GM19372 (cell line): ENCODE measurements at regions not wholly inside any gene's neighbourhood (a gene's known extent, or its start where the extent isn't known, plus 50 kb on each side); places are given as distances from the start of the nearest gene placed in this dataset.

Experiments
- ATAC-seq: cut with Tn5 transposase; IDR thresholded peaks from one replicate; pipeline ENCODE4 v1.9.1; 2021; ENCODE audit warnings: mild to moderate bottlenecking, low read depth, moderate library complexity; ENCODE audit not compliant: unreplicated experiment

DNA sequence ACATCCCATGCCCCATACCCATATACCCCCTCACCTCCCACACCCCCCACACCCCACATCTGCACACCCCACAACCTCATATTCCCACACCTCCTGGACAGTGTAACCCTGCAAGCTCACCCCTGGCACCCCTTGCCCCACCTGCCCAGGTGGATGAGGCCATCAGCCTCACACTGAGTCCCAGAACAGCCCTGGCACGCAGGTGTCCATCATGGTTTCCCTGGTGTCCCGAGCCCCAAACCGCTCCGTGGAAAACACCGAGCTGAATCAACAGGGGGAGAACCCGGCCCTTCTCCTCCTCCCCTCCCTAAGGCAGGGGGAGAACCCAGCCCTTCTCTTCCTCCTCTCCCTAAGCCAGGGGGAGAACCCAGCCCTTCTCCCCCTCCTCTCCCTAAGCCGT lies 415.6 kb upstream of the SALL3 start:
- ATAC-seq = no peak

DNA sequence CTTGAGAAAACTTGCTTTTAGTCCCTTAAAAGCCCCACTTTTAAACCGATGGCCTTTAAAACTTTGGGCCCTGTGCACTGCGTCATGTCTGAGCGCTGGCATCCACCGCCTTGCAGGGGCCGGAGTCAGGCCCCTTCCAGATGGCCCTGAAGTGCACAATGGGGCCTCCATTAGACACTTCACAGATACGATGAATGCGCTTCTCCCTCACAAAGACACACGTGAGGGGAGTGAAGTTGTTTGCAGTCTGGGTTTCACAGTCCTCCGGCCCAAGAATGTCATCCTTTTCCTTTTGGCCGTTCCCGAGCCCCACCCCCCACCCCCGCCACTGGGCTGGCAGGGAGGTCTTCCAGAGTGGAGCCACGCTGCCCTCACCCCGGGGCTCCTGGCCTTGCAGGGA lies 415.1 kb upstream of the SALL3 start:
- no peak for ATAC-seq

- no peak for ATAC-seq
These were observed 414.4 kb upstream of the SALL3 start for GRCh38 chr18:78565240-78565639.

DNA sequence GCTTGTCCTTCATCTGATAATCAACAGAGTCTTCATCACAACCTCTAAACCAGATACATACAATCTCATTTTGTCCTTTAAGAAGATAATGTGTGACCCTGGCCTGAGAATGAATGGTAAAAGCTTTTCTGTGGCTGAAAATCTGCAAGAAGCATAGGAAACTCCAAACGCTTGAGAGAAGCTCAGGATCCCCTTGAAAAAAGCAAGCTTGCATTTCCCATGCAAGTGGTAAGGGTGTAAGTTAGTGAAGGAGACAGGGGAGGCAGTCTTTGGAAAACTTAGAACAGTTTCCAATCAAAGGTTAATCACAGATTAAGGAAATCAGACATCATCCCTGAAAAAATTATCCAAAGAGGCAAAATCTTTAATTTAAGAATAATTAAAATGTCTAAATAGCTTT lies 413.6 kb upstream of the SALL3 start:
- no peak for ATAC-seq

DNA sequence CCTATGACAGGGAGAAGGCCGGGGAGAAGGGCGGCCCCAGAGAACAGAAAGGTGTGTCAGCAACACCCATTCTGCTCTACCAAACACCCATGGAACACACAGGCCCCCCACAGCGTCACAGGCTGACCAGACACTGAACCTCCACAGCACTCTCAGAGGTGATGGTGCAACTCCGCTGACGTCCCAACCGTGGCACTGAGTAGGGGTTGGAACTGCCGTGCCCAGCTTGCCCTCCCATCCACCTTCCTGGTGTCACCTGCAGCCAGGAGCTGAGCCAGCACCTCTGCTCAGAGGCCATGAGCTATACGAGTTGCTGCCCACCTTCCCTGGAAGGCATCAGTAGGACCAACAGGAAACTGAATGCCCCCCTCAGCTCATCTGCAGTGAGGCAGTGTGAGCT lies 412.9 kb upstream of the SALL3 start:
- no peak for ATAC-seq

- ATAC-seq = no peak
These were observed 408.4 kb upstream of the SALL3 start for GRCh38 chr18:78571063-78571785.

- ATAC-seq = no peak
These were observed 407.7 kb upstream of the SALL3 start for GRCh38 chr18:78571831-78572347.

- ATAC-seq = no peak
These were observed 405.8 kb upstream of the SALL3 start for GRCh38 chr18:78573773-78574172.

DNA sequence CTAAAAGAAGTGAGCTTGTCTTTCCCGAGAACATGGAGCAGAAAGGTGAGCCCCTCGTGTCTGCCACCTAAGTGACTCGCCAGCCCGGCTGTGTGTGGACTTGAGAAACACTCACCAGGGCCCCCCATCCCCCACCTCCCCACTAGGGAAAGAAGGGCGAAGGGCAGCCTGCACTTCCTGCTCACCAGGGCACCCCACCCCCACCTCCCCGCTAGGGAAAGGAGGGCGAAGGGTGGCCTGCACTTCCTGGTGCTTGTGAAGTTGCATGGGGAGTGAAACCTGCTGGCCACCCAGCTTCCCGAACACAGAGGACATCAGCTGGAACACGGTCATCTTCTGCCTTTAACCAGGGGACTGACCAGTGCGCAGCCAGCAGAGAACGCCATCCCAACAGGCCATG lies 402.7 kb upstream of the SALL3 start:
- no peak for ATAC-seq

GRCh38 chr18:78579449-78579848 lies 400.2 kb upstream of the SALL3 start:
- no peak for ATAC-seq

- ATAC-seq = no peak
These were observed 399.6 kb upstream of the SALL3 start for GRCh38 chr18:78579854-78580577.

DNA sequence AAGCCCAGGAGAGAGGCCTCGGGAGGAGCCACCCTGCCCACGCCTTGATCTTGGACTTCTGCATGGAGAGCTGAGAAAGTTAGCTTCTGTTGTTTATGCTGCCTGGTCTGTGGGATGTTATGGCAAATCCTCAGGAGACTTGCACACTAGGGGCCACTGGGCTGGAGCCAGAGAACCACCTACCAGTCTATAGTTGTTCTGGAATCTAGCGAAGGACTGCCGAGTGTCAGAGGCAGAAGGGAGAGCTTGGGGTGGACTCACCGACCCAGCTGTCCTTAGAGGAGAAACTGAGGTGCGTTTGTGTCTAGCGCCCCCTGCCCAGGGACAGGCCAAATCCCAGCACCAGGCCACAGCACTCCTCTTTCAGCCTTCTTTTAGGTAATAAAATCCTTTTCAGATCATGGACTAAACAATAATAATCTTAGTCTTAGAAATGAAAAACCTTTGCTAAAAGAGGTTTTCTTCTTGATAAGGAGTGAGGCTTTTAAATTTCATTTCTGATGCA lies 398.7 kb upstream of the SALL3 start:
- no peak for ATAC-seq

DNA sequence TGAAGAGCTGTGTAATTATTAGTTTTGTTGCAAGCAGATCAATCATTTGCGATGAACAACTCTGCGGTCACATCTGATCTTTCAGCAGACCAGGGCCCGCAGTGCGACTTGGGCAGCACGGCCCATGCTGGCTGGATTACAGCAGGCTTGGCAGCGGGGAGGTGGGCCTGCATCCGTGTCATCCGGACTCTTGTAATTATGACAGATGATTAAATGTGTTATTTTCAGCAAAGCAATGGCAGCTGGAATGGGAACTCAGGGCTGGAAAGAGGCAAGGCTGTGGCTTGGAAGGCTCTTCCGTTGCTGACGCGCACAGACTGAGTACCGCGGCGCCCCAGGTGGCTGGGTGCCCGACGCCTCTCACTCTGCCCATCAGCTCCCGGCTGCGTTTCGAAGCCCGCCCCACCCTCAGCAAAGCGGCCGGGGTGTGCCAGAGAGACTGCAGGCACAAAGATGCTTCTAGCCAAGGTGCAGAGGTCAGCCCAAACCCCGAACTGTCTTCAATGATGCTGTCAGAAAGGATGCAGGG lies 397.4 kb upstream of the SALL3 start:
- ATAC-seq = no peak

DNA sequence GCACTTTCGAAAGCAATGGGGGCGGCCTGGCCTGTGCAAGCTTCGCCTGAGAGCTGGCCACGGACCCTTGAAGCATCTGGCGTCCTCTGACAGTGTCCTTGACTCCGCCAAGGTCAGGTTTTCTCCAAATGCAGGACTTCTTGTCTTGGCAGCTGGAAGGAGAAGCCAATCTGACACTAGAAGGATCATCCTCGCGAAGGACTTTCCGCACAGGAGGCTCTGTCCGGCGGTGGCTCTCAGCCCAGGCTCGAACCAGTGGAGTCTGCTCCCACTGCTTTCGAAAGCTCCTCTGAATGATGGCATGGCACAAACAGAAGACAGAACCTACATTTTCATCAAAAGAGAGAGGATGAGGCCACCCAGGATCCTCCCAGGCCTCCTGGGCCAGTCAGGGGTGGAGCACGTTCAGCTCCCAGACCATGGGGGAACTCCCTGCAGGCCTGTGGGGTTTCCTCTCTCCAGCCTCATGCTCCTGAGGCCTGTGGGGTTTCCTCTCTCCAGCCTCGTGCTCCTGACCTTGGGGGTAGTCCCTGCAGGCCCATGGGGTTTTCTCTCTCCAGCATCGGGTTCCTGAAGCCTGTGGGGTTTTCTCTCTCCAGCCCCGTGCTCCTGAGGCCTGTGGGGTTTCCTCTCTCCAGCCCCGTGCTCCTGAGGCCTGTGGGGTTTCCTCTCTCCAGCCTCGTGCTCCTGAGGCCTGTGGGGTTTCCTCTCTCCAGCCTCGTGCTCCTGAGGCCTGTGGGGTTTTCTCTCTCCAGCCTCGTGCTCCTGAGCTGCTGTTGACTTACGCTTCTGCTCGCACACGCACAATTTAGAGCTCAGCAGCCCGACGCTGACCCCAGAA lies 396.5 kb upstream of the SALL3 start:
- ATAC-seq = no peak

GRCh38 chr18:78583739-78584458 lies 395.7 kb upstream of the SALL3 start:
- no peak for ATAC-seq

DNA sequence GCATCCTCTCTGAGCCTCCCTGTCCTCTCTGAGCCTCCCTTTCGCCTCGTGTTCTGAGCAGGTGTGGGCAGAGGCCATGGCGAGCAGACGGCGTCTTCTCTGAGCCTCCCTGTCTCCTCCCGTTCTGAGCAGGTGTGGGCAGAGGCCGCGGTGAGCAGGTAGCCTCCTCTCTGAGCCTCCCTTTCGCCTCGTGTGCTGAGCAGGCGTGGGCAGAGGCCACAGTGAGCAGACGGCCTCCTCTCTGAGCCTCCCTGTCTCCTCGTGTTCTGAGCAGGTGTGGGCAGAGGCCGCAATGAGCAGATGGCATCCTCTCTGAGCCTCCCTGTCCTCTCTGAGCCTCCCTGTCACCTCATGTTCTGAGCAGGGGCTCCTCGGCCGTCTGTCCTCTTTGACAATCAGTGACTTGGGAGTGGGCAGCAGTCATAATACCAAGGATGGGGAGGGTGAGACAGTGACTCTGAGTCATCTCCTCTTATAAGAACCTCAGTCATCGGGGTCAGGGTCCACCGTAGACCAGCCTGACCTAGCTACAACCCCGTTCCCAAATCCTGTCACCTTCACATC lies 395.1 kb upstream of the SALL3 start:
- ATAC-seq = no peak

DNA sequence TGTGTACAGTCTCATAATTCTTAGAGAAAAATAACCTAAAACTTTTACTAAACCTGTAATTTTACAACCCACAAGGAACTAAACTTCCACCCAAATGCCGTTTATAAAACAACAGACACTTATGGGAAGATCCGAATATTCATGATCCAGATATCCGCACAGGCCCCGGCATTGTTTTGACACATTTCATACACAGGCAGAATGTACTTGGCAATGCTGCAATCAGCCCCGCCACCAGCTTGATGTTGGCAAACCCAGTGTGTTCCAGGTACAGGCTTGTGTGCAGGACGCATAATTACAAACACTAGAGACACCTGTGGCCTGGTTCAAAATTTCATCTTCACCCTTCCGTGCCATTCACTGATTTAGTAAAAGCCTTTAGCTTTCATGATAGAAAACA lies 393.0 kb upstream of the SALL3 start:
- ATAC-seq = no peak

GRCh38 chr18:78587096-78587495 lies 392.5 kb upstream of the SALL3 start:
- ATAC-seq = no peak
